Thyroid gland (tissue), 4 donors: ENCODE measurements at regions not wholly inside any gene's neighbourhood (a gene's known extent, or its start where the extent isn't known, plus 50 kb on each side); places are given as distances from the start of the nearest gene placed in this dataset.

Experiments
- POLR2A ChIP-seq, 2 donors: fragments of 450-650 bp; IDR thresholded peaks; one replicate each; pipeline ENCODE4 v1.6.1; 2017; ENCODE audit warnings: antibody characterized with exemption in 2 of 2, mild to moderate bottlenecking in 2 of 2, moderate library complexity in 1 of 2
- TF ChIP-seq, protein P1 (sequence below), 6 experiments: fragments of 200-600 bp in 3 of 6; fragments of 450-650 bp in 3 of 6; sonication (generic) in 3 of 6; IDR thresholded peaks; one replicate each; pipeline ENCODE4 v1.5.1; 2016 to 2019; ENCODE audit warnings: antibody characterized with exemption in 6 of 6, mild to moderate bottlenecking in 2 of 6, inconsistent platforms in 1 of 6, moderate library complexity in 1 of 6

DNA sequence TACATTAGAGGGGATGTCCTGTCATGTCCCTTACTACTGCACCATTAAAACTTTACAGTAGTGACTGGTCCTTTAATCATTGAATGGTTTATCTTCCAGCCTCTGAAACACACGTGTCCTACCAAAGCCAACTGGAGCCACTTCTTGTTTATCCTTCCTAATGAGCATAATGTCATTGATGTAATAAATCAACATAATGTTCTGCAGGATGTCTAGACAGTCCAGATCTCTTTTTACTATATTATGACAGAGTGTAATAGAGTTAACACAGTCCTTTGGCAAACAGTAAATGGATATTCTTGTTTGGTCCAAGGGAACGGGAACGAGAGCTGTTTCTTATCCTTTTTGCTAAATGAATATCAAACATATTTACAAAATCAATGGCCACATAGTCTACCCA, 88.1 kb upstream of the PTPRD start:
- no peak for TF ChIP-seq POLR2A (IDR thresholded peaks at IDR 0.05)
- TF ChIP-seq, protein P1, sequence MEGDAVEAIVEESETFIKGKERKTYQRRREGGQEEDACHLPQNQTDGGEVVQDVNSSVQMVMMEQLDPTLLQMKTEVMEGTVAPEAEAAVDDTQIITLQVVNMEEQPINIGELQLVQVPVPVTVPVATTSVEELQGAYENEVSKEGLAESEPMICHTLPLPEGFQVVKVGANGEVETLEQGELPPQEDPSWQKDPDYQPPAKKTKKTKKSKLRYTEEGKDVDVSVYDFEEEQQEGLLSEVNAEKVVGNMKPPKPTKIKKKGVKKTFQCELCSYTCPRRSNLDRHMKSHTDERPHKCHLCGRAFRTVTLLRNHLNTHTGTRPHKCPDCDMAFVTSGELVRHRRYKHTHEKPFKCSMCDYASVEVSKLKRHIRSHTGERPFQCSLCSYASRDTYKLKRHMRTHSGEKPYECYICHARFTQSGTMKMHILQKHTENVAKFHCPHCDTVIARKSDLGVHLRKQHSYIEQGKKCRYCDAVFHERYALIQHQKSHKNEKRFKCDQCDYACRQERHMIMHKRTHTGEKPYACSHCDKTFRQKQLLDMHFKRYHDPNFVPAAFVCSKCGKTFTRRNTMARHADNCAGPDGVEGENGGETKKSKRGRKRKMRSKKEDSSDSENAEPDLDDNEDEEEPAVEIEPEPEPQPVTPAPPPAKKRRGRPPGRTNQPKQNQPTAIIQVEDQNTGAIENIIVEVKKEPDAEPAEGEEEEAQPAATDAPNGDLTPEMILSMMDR (IDR thresholded peaks at IDR 0.05): no peak
